H1 (cell line): ENCODE measurements at regions not wholly inside any gene's neighbourhood (a gene's known extent, or its start where the extent isn't known, plus 50 kb on each side); places are given as distances from the start of the nearest gene placed in this dataset.

Experiments
- CTCF ChIA-PET: fragments of 300-600 bp; sonication (Branson Sonifier 250); formaldehyde crosslinking; loops from one replicate; lab custom pipeline; 2021; ENCODE audit not compliant: partially characterized antibody; lab: Charles Lee
- POLR2A ChIA-PET: fragments of 300-600 bp; sonication (Branson Sonifier 250); formaldehyde crosslinking; loops from one replicate; lab custom pipeline; 2021; ENCODE audit warnings: inconsistent platforms; ENCODE audit not compliant: partially characterized antibody; lab: Charles Lee
- DNase-seq, 2 experiments: peaks; one replicate each; pipeline versions ENCODE4 v3.0.0 to v3.0.0-alpha.2; 2010 to 2022; ENCODE audit warnings: low spot score in 2 of 2, low read depth in 1 of 2, mixed read lengths in 1 of 2
- FAIRE-seq: peaks from 2 replicates; lab custom pipeline; 2011; peaks lifted over from hg19 to GRCh38; lab: Jason Lieb, UNC
- H2AFZ ChIP-seq: 2 replicates; pipeline ENCODE4 v1.8.1; 2012; ENCODE audit warnings: low read length, inconsistent platforms
- H2AK5ac ChIP-seq: 2 replicates; pipeline ENCODE4 v1.6.1; 2013; ENCODE audit warnings: low read depth, low read length
- H2BK120ac ChIP-seq: replicated peaks from 2 replicates; pipeline ENCODE3; 2013; ENCODE audit warnings: low read depth, low read length, inconsistent platforms
- H2BK12ac ChIP-seq: 2 replicates; pipeline ENCODE4 v1.6.1; 2013; ENCODE audit warnings: low read depth, low read length
- H2BK15ac ChIP-seq: 2 replicates; pipeline ENCODE4 v1.6.1; 2013; ENCODE audit warnings: low read length
- H2BK20ac ChIP-seq: 2 replicates; pipeline ENCODE4 v1.6.1; 2013; ENCODE audit warnings: low read length
- H2BK5ac ChIP-seq: 2 replicates; pipeline ENCODE4 v1.6.1; 2013; ENCODE audit warnings: low read depth, low read length
- H3K14ac ChIP-seq: 2 replicates; pipeline ENCODE4 v1.6.1; 2013; ENCODE audit warnings: inconsistent platforms; ENCODE audit not compliant: insufficient read length
- H3K18ac ChIP-seq: 2 replicates; pipeline ENCODE4 v1.6.1; 2013; ENCODE audit warnings: low read length; ENCODE audit errors: extremely low read depth
- H3K23ac ChIP-seq: 2 replicates; pipeline ENCODE4 v1.6.1; 2013; ENCODE audit warnings: inconsistent platforms; ENCODE audit not compliant: insufficient read length
- H3K23me2 ChIP-seq: 2 replicates; pipeline ENCODE4 v1.6.1; 2013; ENCODE audit warnings: low read depth, low read length
- H3K27ac ChIP-seq: 2 replicates; pipeline ENCODE4 v1.6.1; 2011; ENCODE audit warnings: low read depth, low read length, inconsistent platforms
- H3K27me3 ChIP-seq, 4 experiments: replicated peaks in 1 of 4; 1 replicate in 1 of 4; 2 replicates in 3 of 4; pipeline versions ENCODE4 v1.6.1 to v1.8.1; 2011 to 2013; ENCODE audit warnings: low read length in 3 of 4, mild to moderate bottlenecking in 3 of 4, inconsistent platforms in 2 of 4, mixed read lengths in 2 of 4, moderate library complexity in 1 of 4; ENCODE audit not compliant: control insufficient read depth in 3 of 4, insufficient read depth in 3 of 4; ENCODE audit errors: extremely low read depth in 1 of 4
- H3K36me3 ChIP-seq, 4 experiments: 2 replicates each; pipeline versions ENCODE4 v1.6.1 to v1.8.1; 2011 to 2013; ENCODE audit warnings: mild to moderate bottlenecking in 4 of 4, low read length in 3 of 4, moderate library complexity in 2 of 4, control low read depth in 1 of 4, inconsistent platforms in 1 of 4; ENCODE audit not compliant: insufficient read depth in 4 of 4, control insufficient read depth in 2 of 4
- H3K4ac ChIP-seq: replicated peaks from 2 replicates; pipeline ENCODE3; 2013; ENCODE audit warnings: low read length, low read depth, mixed read lengths, inconsistent platforms; ENCODE audit not compliant: insufficient read length
- H3K4me1 ChIP-seq, 4 experiments: replicated peaks in 1 of 4; 1 replicate in 1 of 4; 2 replicates in 3 of 4; pipeline versions ENCODE4 v1.6.1 to v1.8.1; 2011 to 2013; ENCODE audit warnings: low read length in 3 of 4, inconsistent platforms in 2 of 4, mixed read lengths in 1 of 4; ENCODE audit not compliant: insufficient read depth in 4 of 4, control insufficient read depth in 3 of 4
- H3K4me2 ChIP-seq, 2 experiments: 2 replicates each; pipeline versions ENCODE4 v1.6.1 to v1.8.1; 2011 to 2013; ENCODE audit warnings: low read depth in 2 of 2, low read length in 2 of 2, control low read depth in 1 of 2, inconsistent platforms in 1 of 2, mild to moderate bottlenecking in 1 of 2; ENCODE audit not compliant: insufficient read depth in 1 of 2
- H3K4me3 ChIP-seq, 4 experiments: fragments of 200-600, 300-600 bp in 1 of 4; sonication (generic), shearing (Covaris generic), sonication (Bioruptor Twin) in 1 of 4; 2 replicates each; pipeline versions ENCODE4 v1.5.1 to v1.8.1; 2011 to 2016; ENCODE audit warnings: low read length in 4 of 4, low read depth in 3 of 4, control low read depth in 2 of 4, inconsistent platforms in 2 of 4, mild to moderate bottlenecking in 2 of 4, mixed read lengths in 1 of 4, moderate library complexity in 1 of 4; ENCODE audit not compliant: insufficient read depth in 2 of 4; ENCODE audit errors: extremely low read depth in 1 of 4
- H3K56ac ChIP-seq: replicated peaks from 2 replicates; pipeline ENCODE3; 2013; ENCODE audit warnings: low read depth, mild to moderate bottlenecking, mixed read lengths, low read length, inconsistent platforms; ENCODE audit not compliant: insufficient read length
- H3K79me1 ChIP-seq: 2 replicates; pipeline ENCODE4 v1.6.1; 2013; ENCODE audit warnings: low read depth, low read length, control low read depth
- H3K79me2 ChIP-seq, 2 experiments: 2 replicates each; pipeline versions ENCODE4 v1.6.1 to v1.8.1; 2012 to 2013; ENCODE audit warnings: low read length in 2 of 2, mild to moderate bottlenecking in 2 of 2, inconsistent platforms in 1 of 2; ENCODE audit not compliant: insufficient read depth in 2 of 2, control insufficient read depth in 1 of 2
- H3K9ac ChIP-seq, 4 experiments: replicated peaks in 1 of 4; 1 replicate in 1 of 4; 2 replicates in 3 of 4; pipeline versions ENCODE4 v1.6.1 to v1.8.1; 2011 to 2013; ENCODE audit warnings: low read depth in 3 of 4, low read length in 3 of 4, control low read depth in 2 of 4, mild to moderate bottlenecking in 2 of 4, moderate library complexity in 2 of 4, inconsistent platforms in 1 of 4; ENCODE audit errors: extremely low read depth in 1 of 4
- H3K9me3 ChIP-seq, 2 experiments: 2 replicates each; pipeline versions ENCODE4 v1.6.1 to v1.8.1; 2012 to 2013; ENCODE audit warnings: mild to moderate bottlenecking in 2 of 2, moderate library complexity in 2 of 2, control low read depth in 1 of 2, inconsistent platforms in 1 of 2, low read depth in 1 of 2, low read length in 1 of 2, mixed read lengths in 1 of 2; ENCODE audit not compliant: insufficient read depth in 2 of 2
- H4K20me1 ChIP-seq, 2 experiments: replicated peaks in 1 of 2; 2 replicates each; pipeline versions ENCODE3 to v1.8.1; 2011 to 2013; ENCODE audit warnings: inconsistent platforms in 2 of 2, low read length in 2 of 2, mild to moderate bottlenecking in 1 of 2; ENCODE audit not compliant: insufficient read depth in 2 of 2, control insufficient read depth in 1 of 2
- H4K5ac ChIP-seq: 2 replicates; pipeline ENCODE4 v1.6.1; 2013; ENCODE audit warnings: low read length, low read depth, mixed read lengths, inconsistent platforms; ENCODE audit not compliant: insufficient read length
- H4K8ac ChIP-seq: 2 replicates; pipeline ENCODE4 v1.8.0; 2013; ENCODE audit warnings: mild to moderate bottlenecking, moderate library complexity, low read length, inconsistent platforms; ENCODE audit not compliant: insufficient read depth; ENCODE audit errors: extremely low read depth
- H4K91ac ChIP-seq: replicated peaks from 2 replicates; pipeline ENCODE3; 2013; ENCODE audit warnings: low read length, mixed read lengths, inconsistent platforms; ENCODE audit not compliant: insufficient read length
- NRF1 ChIP-seq: IDR thresholded peaks from 2 replicates; pipeline ENCODE4 v1.6.1; 2011; ENCODE audit warnings: mild to moderate bottlenecking, low read depth, low read length, improper control_type of control experiment
- RAD21 ChIP-seq, 2 experiments: IDR thresholded peaks in 1 of 2; conservative IDR thresholded peaks in 1 of 2; 2 replicates each; pipeline ENCODE4 v1.6.1; 2011; ENCODE audit warnings: low read depth in 2 of 2, low read length in 2 of 2, improper control_type of control experiment in 1 of 2, inconsistent platforms in 1 of 2, mild to moderate bottlenecking in 1 of 2, moderate library complexity in 1 of 2
- TAF7 ChIP-seq: optimal IDR thresholded peaks from 2 replicates; pipeline ENCODE3; 2011; ENCODE audit warnings: low read depth, mild to moderate bottlenecking, inconsistent platforms, low read length, moderate library complexity, borderline replicate concordance
- WGBS, 2 experiments: shearing (Covaris generic) in 1 of 2; methylation state at CpG; one replicate each; pipeline versions ENCODE4 v1.1.6 to v1.1.7; 2013 to 2015; ENCODE audit warnings: low lambda C conversion rate in 2 of 2, mixed read lengths in 2 of 2, inconsistent platforms in 1 of 2, low coverage in 1 of 2, missing lambda C conversion rate in 1 of 2; ENCODE audit not compliant: insufficient replicate concordance in 2 of 2, insufficient coverage in 1 of 2, insufficient read length in 1 of 2; ENCODE audit errors: extremely low coverage in 1 of 2, missing lambda C conversion rate in 1 of 2; 5-methylcytosine and 5-hydroxymethylcytosine counted together

GRCh38 chr13:106696140-106696539 is 128.2 kb upstream of the ARGLU1 start:
- Histone ChIP-seq H3K18ac (no peak overlapping the region), H2BK15ac (no peak overlapping the region), H4K8ac (no peak overlapping the region), H3K79me2 (no peaks in the 10 kb centered on the region), H3K36me3 (no peaks in the 10 kb centered on the region), H3K4ac (no peak overlapping the region), H3K9ac (no peak overlapping the region), H2BK5ac (no peak overlapping the region), H3K4me1 (0 out of 7 replicates have a peak, but pooled peaks cover 0 to 4% (median 0%) of the 10 kb centered on the region in 4 experiments), H3K14ac (no peak overlapping the region), H2BK120ac (no peak overlapping the region), H4K5ac (no peak overlapping the region), H3K9me3 (no peaks in the 10 kb centered on the region), H4K20me1 (no peaks in the 10 kb centered on the region), H3K23ac (no peak overlapping the region), H3K4me2 (no peak overlapping the region), H2BK12ac (no peak overlapping the region), H3K4me3 (no peak overlapping the region), H3K56ac (no peak overlapping the region), H3K79me1 (no peaks in the 10 kb centered on the region), H3K27me3 (no peaks in the 10 kb centered on the region), H4K91ac (no peak overlapping the region), H3K27ac (no peak overlapping the region), H3K23me2 (no peaks in the 10 kb centered on the region), H2AFZ (no peak overlapping the region), H2AK5ac (no peak overlapping the region), H2BK20ac (no peak overlapping the region)
- FAIRE-seq (no peak), DNase-seq (no peak)
- ChIA-PET POLR2A (no interaction called here), CTCF (interaction anchor here (0.9 to 1.9 kb wide), 2 partner anchors 13 to 20 kb away, joined by 4 to 6 read pairs; no protein-coding TSS in a partner anchor)
- 80% methylated on average over 3 of the region's 3 CpGs; no CpG with 5 or more reads in 1 of the 2 experiments for WGBS, 2 experiments
- TF ChIP-seq NRF1 (no peak), RAD21 (IDR thresholded peaks at IDR 0.05 in 1 of 2, conservative IDR thresholded peaks at IDR 0.05 in 1 of 2; ENCODE audit: low read depth in 2 of 2, low read length in 2 of 2) (no peak), TAF7 (no peak)
